ENCODE measurements at regions not wholly inside any gene's neighbourhood (a gene's known extent, or its start where the extent isn't known, plus 50 kb on each side); places are given as distances from the start of the nearest gene placed in this dataset.

DNA sequence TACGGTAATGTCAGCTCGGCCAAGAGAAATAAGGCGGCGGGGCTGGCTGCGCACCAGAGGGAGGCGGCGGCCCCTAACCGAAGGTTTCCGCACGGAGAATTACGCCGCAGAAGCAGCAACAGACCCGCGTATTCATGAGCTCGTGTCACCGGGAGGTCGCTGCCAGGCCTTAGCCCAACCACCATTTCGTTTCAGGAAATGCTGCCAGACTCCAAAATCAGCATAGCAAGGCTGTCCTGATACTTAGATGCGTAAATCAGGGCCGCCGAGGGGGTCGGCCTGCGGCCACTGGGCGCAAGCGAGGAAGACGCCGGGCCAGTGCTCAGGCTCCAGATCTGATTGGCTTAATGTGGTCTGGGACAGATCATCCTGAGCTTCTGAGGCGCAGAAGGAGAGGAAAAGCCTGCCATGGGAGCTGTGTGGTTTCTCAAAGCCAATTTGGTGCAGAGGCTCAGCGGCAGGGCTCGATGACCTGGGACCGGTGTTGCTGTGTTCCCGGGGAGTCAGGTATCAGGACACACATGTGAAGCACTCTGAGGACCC, 247.9 kb downstream of the BAMBI start:
- Histone ChIP-seq H3K36me3 (ENCODE audit: control insufficient read depth in 4 of 4, insufficient read depth in 4 of 4, low read length in 3 of 4) (no peaks in the 10 kb centered on the region), H3K27ac (ENCODE audit: insufficient read depth in 1 of 2, low read depth in 1 of 2, low read length in 2 of 2, poor library complexity in 1 of 2, severe bottlenecking in 2 of 2) (no peak overlapping the region), H3K27me3 (replicated peaks in 2 of 5; ENCODE audit: control insufficient read depth in 4 of 5, insufficient read depth in 5 of 5, low read length in 4 of 5) (peaks cover 0 to 41% (median 9%) of the 10 kb centered on the region in 5 experiments), H3K4me3 (ENCODE audit: control insufficient read depth in 1 of 7, extremely low read depth in 1 of 7, insufficient read depth in 4 of 7, low read depth in 2 of 7, low read length in 6 of 7) (no peak overlapping the region), H3K9me3 (ENCODE audit: control extremely low read depth in 1 of 5, control insufficient read depth in 4 of 5, insufficient read depth in 2 of 5, low read depth in 1 of 5, low read length in 4 of 5) (peaks cover 0 to 4% (median 0%) of the 10 kb centered on the region in 5 experiments), H3K4me1 (ENCODE audit: control extremely low read depth in 1 of 4, control insufficient read depth in 4 of 4, insufficient read depth in 4 of 4, low read length in 3 of 4) (no peaks in the 10 kb centered on the region)
- ChIA-PET POLR2A (no interaction called here), CTCF (no interaction called here)
- peak in 2 of 3 donors; percentile 1 to 11 for DNase-seq
- WGBS (ENCODE audit: insufficient coverage), result 53% methylated on average over 32 of the region's 32 CpGs

GRCh38 chr10:28926932-28927331, 249.6 kb downstream of the BAMBI start:
- peaks cover 0 to 41% (median 12%) of the 10 kb centered on the region in 5 experiments for H3K27me3 ChIP-seq (replicated peaks in 2 of 5; ENCODE audit: control insufficient read depth in 4 of 5, insufficient read depth in 5 of 5, low read length in 4 of 5)
- POLR2A ChIA-PET, result interaction anchor here (0.5 kb wide), 1 partner anchor 123 kb away, joined by 3 read pairs; no protein-coding TSS in a partner anchor
- peaks cover 0 to 3% (median 0%) of the 10 kb centered on the region in 5 experiments for H3K9me3 ChIP-seq (ENCODE audit: control extremely low read depth in 1 of 5, control insufficient read depth in 4 of 5, insufficient read depth in 2 of 5, low read depth in 1 of 5, low read length in 4 of 5)
- H3K4me3 ChIP-seq (ENCODE audit: control insufficient read depth in 1 of 7, extremely low read depth in 1 of 7, insufficient read depth in 4 of 7, low read depth in 2 of 7, low read length in 6 of 7), result no peak overlapping the region
- no peaks in the 10 kb centered on the region for H3K4me1 ChIP-seq (ENCODE audit: control extremely low read depth in 1 of 4, control insufficient read depth in 4 of 4, insufficient read depth in 4 of 4, low read length in 3 of 4)
- no peak for DNase-seq
- 100% methylated on average over 3 of the region's 3 CpGs for WGBS (ENCODE audit: insufficient coverage)
- CTCF ChIA-PET, result no interaction called here
- H3K36me3 ChIP-seq (ENCODE audit: control insufficient read depth in 4 of 4, insufficient read depth in 4 of 4, low read length in 3 of 4), result no peaks in the 10 kb centered on the region
- H3K27ac ChIP-seq (ENCODE audit: insufficient read depth in 1 of 2, low read depth in 1 of 2, low read length in 2 of 2, poor library complexity in 1 of 2, severe bottlenecking in 2 of 2), result no peak overlapping the region

DNA sequence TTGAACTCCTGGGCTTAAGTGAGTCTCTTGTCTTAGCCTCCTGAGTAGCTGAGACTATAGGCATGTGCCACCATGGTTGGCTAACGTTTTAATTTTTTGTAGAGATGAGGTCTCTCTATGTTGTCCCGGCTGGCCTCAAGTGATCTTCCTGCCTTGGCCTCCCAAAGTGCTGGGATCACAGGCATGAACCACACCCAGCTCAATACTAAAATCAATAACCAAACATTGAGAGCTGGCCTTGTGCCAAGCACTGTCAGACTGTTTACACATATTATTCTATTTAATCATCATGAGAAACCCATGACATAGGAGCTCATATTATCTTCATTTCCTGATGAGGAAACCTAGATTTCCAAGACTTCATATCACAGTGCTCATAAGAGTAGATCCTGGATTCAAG, 251.2 kb downstream of the BAMBI start:
- POLR2A ChIA-PET, result no interaction called here
- no peak overlapping the region for H3K27ac ChIP-seq (ENCODE audit: insufficient read depth in 1 of 2, low read depth in 1 of 2, low read length in 2 of 2, poor library complexity in 1 of 2, severe bottlenecking in 2 of 2)
- H3K9me3 ChIP-seq (ENCODE audit: control extremely low read depth in 1 of 5, control insufficient read depth in 4 of 5, insufficient read depth in 2 of 5, low read depth in 1 of 5, low read length in 4 of 5), result peaks cover 0 to 3% (median 0%) of the 10 kb centered on the region in 5 experiments
- peaks cover 0 to 31% (median 12%) of the 10 kb centered on the region in 5 experiments for H3K27me3 ChIP-seq (replicated peaks in 2 of 5; ENCODE audit: control insufficient read depth in 4 of 5, insufficient read depth in 5 of 5, low read length in 4 of 5)
- H3K36me3 ChIP-seq (ENCODE audit: control insufficient read depth in 4 of 4, insufficient read depth in 4 of 4, low read length in 3 of 4), result no peaks in the 10 kb centered on the region
- DNase-seq, result no peak
- WGBS (ENCODE audit: insufficient coverage), result 100% methylated on average over 2 of the region's 2 CpGs
- no peaks in the 10 kb centered on the region for H3K4me1 ChIP-seq (ENCODE audit: control extremely low read depth in 1 of 4, control insufficient read depth in 4 of 4, insufficient read depth in 4 of 4, low read length in 3 of 4)
- H3K4me3 ChIP-seq (ENCODE audit: control insufficient read depth in 1 of 7, extremely low read depth in 1 of 7, insufficient read depth in 4 of 7, low read depth in 2 of 7, low read length in 6 of 7), result no peak overlapping the region
- CTCF ChIA-PET, result no interaction called here

GRCh38 chr10:28929942-28930341, 252.6 kb downstream of the BAMBI start:
- no peaks in the 10 kb centered on the region for H3K36me3 ChIP-seq (ENCODE audit: control insufficient read depth in 4 of 4, insufficient read depth in 4 of 4, low read length in 3 of 4)
- CTCF ChIA-PET, result interaction anchor here (0.6 kb wide), 1 partner anchor 1742 kb away, joined by 3 read pairs; no protein-coding TSS in a partner anchor
- DNase-seq, result no peak
- peaks cover 0 to 18% (median 6%) of the 10 kb centered on the region in 5 experiments for H3K27me3 ChIP-seq (replicated peaks in 2 of 5; ENCODE audit: control insufficient read depth in 4 of 5, insufficient read depth in 5 of 5, low read length in 4 of 5)
- WGBS (ENCODE audit: insufficient coverage), result no CpG with 5 or more reads among the region's 3 CpGs
- peaks cover 0 to 6% (median 0%) of the 10 kb centered on the region in 5 experiments for H3K9me3 ChIP-seq (ENCODE audit: control extremely low read depth in 1 of 5, control insufficient read depth in 4 of 5, insufficient read depth in 2 of 5, low read depth in 1 of 5, low read length in 4 of 5)
- no peak overlapping the region for H3K4me3 ChIP-seq (ENCODE audit: control insufficient read depth in 1 of 7, extremely low read depth in 1 of 7, insufficient read depth in 4 of 7, low read depth in 2 of 7, low read length in 6 of 7)
- POLR2A ChIA-PET, result no interaction called here
- no peaks in the 10 kb centered on the region for H3K4me1 ChIP-seq (ENCODE audit: control extremely low read depth in 1 of 4, control insufficient read depth in 4 of 4, insufficient read depth in 4 of 4, low read length in 3 of 4)
- no peak overlapping the region for H3K27ac ChIP-seq (ENCODE audit: insufficient read depth in 1 of 2, low read depth in 1 of 2, low read length in 2 of 2, poor library complexity in 1 of 2, severe bottlenecking in 2 of 2)

GRCh38 chr10:28930514-28931495, 253.5 kb downstream of the BAMBI start:
- Histone ChIP-seq H3K9me3 (ENCODE audit: control extremely low read depth in 1 of 5, control insufficient read depth in 4 of 5, insufficient read depth in 2 of 5, low read depth in 1 of 5, low read length in 4 of 5) (peaks cover 0 to 6% (median 0%) of the 10 kb centered on the region in 5 experiments), H3K27ac (ENCODE audit: insufficient read depth in 1 of 2, low read depth in 1 of 2, low read length in 2 of 2, poor library complexity in 1 of 2, severe bottlenecking in 2 of 2) (no peak overlapping the region), H3K4me1 (ENCODE audit: control extremely low read depth in 1 of 4, control insufficient read depth in 4 of 4, insufficient read depth in 4 of 4, low read length in 3 of 4) (no peaks in the 10 kb centered on the region), H3K4me3 (ENCODE audit: control insufficient read depth in 1 of 7, extremely low read depth in 1 of 7, insufficient read depth in 4 of 7, low read depth in 2 of 7, low read length in 6 of 7) (no peak overlapping the region), H3K36me3 (ENCODE audit: control insufficient read depth in 4 of 4, insufficient read depth in 4 of 4, low read length in 3 of 4) (no peaks in the 10 kb centered on the region), H3K27me3 (replicated peaks in 2 of 5; ENCODE audit: control insufficient read depth in 4 of 5, insufficient read depth in 5 of 5, low read length in 4 of 5) (peaks cover 0 to 10% (median 0%) of the 10 kb centered on the region in 5 experiments)
- DNase-seq, result no peak
- POLR2A ChIA-PET, result interaction anchor here (0.6 kb wide), 1 partner anchor 13 kb away, joined by 3 read pairs; no protein-coding TSS in a partner anchor
- CTCF ChIA-PET, result no interaction called here
- WGBS (ENCODE audit: insufficient coverage), result 100% methylated on average over 1 of the region's 5 CpGs

DNA sequence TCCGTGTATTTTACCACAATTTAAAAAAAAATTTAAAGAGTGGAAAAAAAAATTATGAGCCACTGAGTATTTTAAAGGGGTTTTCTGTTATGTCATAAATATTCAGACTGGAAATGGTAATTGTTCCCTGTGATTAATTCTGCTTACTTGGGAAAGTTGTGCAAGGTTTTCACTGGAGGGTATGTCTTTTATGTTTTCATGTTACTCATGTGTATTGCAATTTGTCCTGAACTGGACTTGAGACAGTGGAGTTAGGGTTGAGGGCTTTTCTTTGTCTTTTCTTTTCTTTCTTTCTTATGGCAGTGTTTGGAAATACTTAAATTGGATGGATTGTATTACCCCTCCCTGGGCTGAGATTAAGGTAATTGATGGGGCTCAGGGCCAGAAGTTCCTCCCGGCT, 257.7 kb downstream of the BAMBI start:
- Histone ChIP-seq H3K36me3 (ENCODE audit: control insufficient read depth in 4 of 4, insufficient read depth in 4 of 4, low read length in 3 of 4) (no peaks in the 10 kb centered on the region), H3K4me3 (ENCODE audit: control insufficient read depth in 1 of 7, extremely low read depth in 1 of 7, insufficient read depth in 4 of 7, low read depth in 2 of 7, low read length in 6 of 7) (no peak overlapping the region), H3K9me3 (ENCODE audit: control extremely low read depth in 1 of 5, control insufficient read depth in 4 of 5, insufficient read depth in 2 of 5, low read depth in 1 of 5, low read length in 4 of 5) (peaks cover 0 to 6% (median 0%) of the 10 kb centered on the region in 5 experiments), H3K4me1 (ENCODE audit: control extremely low read depth in 1 of 4, control insufficient read depth in 4 of 4, insufficient read depth in 4 of 4, low read length in 3 of 4) (no peaks in the 10 kb centered on the region), H3K27me3 (replicated peaks in 2 of 5; ENCODE audit: control insufficient read depth in 4 of 5, insufficient read depth in 5 of 5, low read length in 4 of 5) (peaks cover 0 to 8% (median 0%) of the 10 kb centered on the region in 5 experiments), H3K27ac (ENCODE audit: insufficient read depth in 1 of 2, low read depth in 1 of 2, low read length in 2 of 2, poor library complexity in 1 of 2, severe bottlenecking in 2 of 2) (no peak overlapping the region)
- no peak for DNase-seq
- WGBS (ENCODE audit: insufficient coverage), result 100% methylated on average over 1 of the region's 2 CpGs
- CTCF ChIA-PET, result no interaction called here
- POLR2A ChIA-PET, result no interaction called here

GRCh38 chr10:28937959-28938358, 260.6 kb downstream of the BAMBI start:
- no peaks in the 10 kb centered on the region for H3K36me3 ChIP-seq (ENCODE audit: control insufficient read depth in 4 of 4, insufficient read depth in 4 of 4, low read length in 3 of 4)
- H3K27ac ChIP-seq (ENCODE audit: insufficient read depth in 1 of 2, low read depth in 1 of 2, low read length in 2 of 2, poor library complexity in 1 of 2, severe bottlenecking in 2 of 2), result no peak overlapping the region
- DNase-seq, result no peak
- H3K27me3 ChIP-seq (replicated peaks in 2 of 5; ENCODE audit: control insufficient read depth in 4 of 5, insufficient read depth in 5 of 5, low read length in 4 of 5), result peaks cover 0 to 8% (median 0%) of the 10 kb centered on the region in 5 experiments
- 96% methylated on average over 7 of the region's 7 CpGs for WGBS (ENCODE audit: insufficient coverage)
- peaks cover 0 to 6% (median 0%) of the 10 kb centered on the region in 5 experiments for H3K9me3 ChIP-seq (ENCODE audit: control extremely low read depth in 1 of 5, control insufficient read depth in 4 of 5, insufficient read depth in 2 of 5, low read depth in 1 of 5, low read length in 4 of 5)
- H3K4me1 ChIP-seq (ENCODE audit: control extremely low read depth in 1 of 4, control insufficient read depth in 4 of 4, insufficient read depth in 4 of 4, low read length in 3 of 4), result no peaks in the 10 kb centered on the region
- CTCF ChIA-PET, result interaction anchor here (1.3 kb wide), 1 partner anchor 9 kb away, joined by 3 read pairs; no protein-coding TSS in a partner anchor
- H3K4me3 ChIP-seq (ENCODE audit: control insufficient read depth in 1 of 7, extremely low read depth in 1 of 7, insufficient read depth in 4 of 7, low read depth in 2 of 7, low read length in 6 of 7), result no peak overlapping the region
- POLR2A ChIA-PET, result no interaction called here
